GM12878 (cell line): ENCODE measurements at regions not wholly inside any gene's neighbourhood (a gene's known extent, or its start where the extent isn't known, plus 50 kb on each side); places are given as distances from the start of the nearest gene placed in this dataset.
"Not testable (repeated sequence)": the region's sequence is repeated elsewhere in the genome, so short reads cannot be mapped to it uniquely, and the experiment has no call there.

Source experiments
- ETV6 ChIP-seq, 2 experiments: fragments of 450-650 bp in 1 of 2; IDR thresholded peaks in 1 of 2; conservative IDR thresholded peaks in 1 of 2; 2 replicates each; pipeline ENCODE4 v1.6.1; 2014; ENCODE audit warnings: antibody characterized with exemption in 1 of 2, borderline replicate concordance in 1 of 2, low read depth in 1 of 2, mild to moderate bottlenecking in 1 of 2, moderate library complexity in 1 of 2
- FOS ChIP-seq: IDR thresholded peaks from 3 replicates; pipeline ENCODE4 v1.6.1; 2011; ENCODE audit warnings: borderline replicate concordance; ENCODE audit not compliant: insufficient read length; ENCODE audit errors: extremely low read depth
- HDAC6 ChIP-seq: fragments of 200-600 bp; sonication (generic); IDR thresholded peaks from one replicate; pipeline ENCODE4 v1.8.0; 2017; ENCODE audit warnings: antibody characterized with exemption; ENCODE audit not compliant: unreplicated experiment
- JUND ChIP-seq: IDR thresholded peaks from 2 replicates; pipeline ENCODE4 v1.6.1; 2012; ENCODE audit warnings: low read depth, mild to moderate bottlenecking, low read length, improper control_type of control experiment, moderate library complexity
- NFYA ChIP-seq: IDR thresholded peaks from 2 replicates; pipeline ENCODE4 v1.6.1; 2011; ENCODE audit warnings: low read depth, mild to moderate bottlenecking, low read length, improper control_type of control experiment, borderline replicate concordance
- POLR2A ChIP-seq: IDR thresholded peaks from 2 replicates; pipeline ENCODE4 v1.6.1; 2011; ENCODE audit warnings: low read depth, mild to moderate bottlenecking, low read length
- RUNX3 ChIP-seq: IDR thresholded peaks from 2 replicates; pipeline ENCODE4 v1.6.1; 2012; ENCODE audit warnings: low read length, inconsistent platforms
- SREBF1 ChIP-seq: IDR thresholded peaks from 2 replicates; pipeline ENCODE4 v1.6.1; 2012; ENCODE audit warnings: mild to moderate bottlenecking, low read length
- SREBF2 ChIP-seq: IDR thresholded peaks from 2 replicates; pipeline ENCODE4 v1.6.1; 2012; ENCODE audit warnings: mild to moderate bottlenecking, low read length
- TARDBP ChIP-seq: IDR thresholded peaks from 2 replicates; pipeline ENCODE4 v1.6.1; 2016; ENCODE audit warnings: borderline replicate concordance
- TF ChIP-seq, protein P1 (sequence below): fragments of 450-650 bp; IDR thresholded peaks from 2 replicates; pipeline ENCODE4 v1.6.1; 2016; ENCODE audit warnings: mild to moderate bottlenecking
- TF ChIP-seq, protein P2 (sequence below): fragments of 150-350 bp; IDR thresholded peaks from 2 replicates; pipeline ENCODE4 v1.6.1; 2016; ENCODE audit warnings: low read depth, low read length

DNA sequence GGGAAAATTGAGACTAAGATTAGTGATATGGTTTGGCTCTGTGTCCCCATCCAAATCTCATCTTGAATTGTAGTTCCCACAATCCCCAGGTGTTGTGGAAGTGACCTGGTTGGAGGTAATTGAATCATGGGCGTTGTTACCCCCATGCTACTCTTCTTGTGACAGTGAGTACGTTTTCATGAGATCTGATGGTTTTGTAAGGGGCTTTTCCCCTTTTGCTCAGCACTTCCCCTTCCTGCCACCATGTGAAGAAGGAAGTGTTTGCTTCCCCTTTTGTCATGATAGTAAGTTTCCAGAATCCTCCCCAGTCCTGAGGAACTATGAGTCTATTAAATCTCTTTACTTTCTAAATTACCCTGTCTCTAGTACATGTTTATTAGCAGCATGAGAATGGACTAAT lies 729.9 kb upstream of the TPTE start:
- not testable (repeated sequence) for TF ChIP-seq RUNX3; TARDBP; HDAC6; POLR2A; SREBF1; JUND; ETV6 (conservative IDR thresholded peaks at IDR 0.05 in 1 of 2, IDR thresholded peaks at IDR 0.05 in 1 of 2; ENCODE audit: borderline replicate concordance in 1 of 2, low read depth in 1 of 2); SREBF2; NFYA; FOS
- TF ChIP-seq, protein P1, sequence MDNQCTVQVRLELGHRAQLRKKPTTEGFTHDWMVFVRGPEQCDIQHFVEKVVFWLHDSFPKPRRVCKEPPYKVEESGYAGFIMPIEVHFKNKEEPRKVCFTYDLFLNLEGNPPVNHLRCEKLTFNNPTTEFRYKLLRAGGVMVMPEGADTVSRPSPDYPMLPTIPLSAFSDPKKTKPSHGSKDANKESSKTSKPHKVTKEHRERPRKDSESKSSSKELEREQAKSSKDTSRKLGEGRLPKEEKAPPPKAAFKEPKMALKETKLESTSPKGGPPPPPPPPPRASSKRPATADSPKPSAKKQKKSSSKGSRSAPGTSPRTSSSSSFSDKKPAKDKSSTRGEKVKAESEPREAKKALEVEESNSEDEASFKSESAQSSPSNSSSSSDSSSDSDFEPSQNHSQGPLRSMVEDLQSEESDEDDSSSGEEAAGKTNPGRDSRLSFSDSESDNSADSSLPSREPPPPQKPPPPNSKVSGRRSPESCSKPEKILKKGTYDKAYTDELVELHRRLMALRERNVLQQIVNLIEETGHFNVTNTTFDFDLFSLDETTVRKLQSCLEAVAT: not testable (repeated sequence)
- TF ChIP-seq, protein P2, sequence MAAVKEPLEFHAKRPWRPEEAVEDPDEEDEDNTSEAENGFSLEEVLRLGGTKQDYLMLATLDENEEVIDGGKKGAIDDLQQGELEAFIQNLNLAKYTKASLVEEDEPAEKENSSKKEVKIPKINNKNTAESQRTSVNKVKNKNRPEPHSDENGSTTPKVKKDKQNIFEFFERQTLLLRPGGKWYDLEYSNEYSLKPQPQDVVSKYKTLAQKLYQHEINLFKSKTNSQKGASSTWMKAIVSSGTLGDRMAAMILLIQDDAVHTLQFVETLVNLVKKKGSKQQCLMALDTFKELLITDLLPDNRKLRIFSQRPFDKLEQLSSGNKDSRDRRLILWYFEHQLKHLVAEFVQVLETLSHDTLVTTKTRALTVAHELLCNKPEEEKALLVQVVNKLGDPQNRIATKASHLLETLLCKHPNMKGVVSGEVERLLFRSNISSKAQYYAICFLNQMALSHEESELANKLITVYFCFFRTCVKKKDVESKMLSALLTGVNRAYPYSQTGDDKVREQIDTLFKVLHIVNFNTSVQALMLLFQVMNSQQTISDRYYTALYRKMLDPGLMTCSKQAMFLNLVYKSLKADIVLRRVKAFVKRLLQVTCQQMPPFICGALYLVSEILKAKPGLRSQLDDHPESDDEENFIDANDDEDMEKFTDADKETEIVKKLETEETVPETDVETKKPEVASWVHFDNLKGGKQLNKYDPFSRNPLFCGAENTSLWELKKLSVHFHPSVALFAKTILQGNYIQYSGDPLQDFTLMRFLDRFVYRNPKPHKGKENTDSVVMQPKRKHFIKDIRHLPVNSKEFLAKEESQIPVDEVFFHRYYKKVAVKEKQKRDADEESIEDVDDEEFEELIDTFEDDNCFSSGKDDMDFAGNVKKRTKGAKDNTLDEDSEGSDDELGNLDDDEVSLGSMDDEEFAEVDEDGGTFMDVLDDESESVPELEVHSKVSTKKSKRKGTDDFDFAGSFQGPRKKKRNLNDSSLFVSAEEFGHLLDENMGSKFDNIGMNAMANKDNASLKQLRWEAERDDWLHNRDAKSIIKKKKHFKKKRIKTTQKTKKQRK: not testable (repeated sequence)
